HCT116 (cell line): ENCODE measurements at regions not wholly inside any gene's neighbourhood (a gene's known extent, or its start where the extent isn't known, plus 50 kb on each side); places are given as distances from the start of the nearest gene placed in this dataset.

Experiments
- ATAC-seq: fragments of 200-7000 bp; cut with Tn5 transposase; 2 replicates; pipeline ENCODE4 v1.9.1; 2020; ENCODE audit warnings: mild to moderate bottlenecking, moderate library complexity
- BruUV-seq: library from RNA; stranded (reverse); fragments of 400-500 nt; replicated peaks from 2 replicates; lab custom pipeline; 2021; lab: Mats Ljungman, UMichigan
- CTCF ChIA-PET: fragments of 300-600 bp; sonication (Branson Sonifier 250); formaldehyde crosslinking; loops from one replicate; lab custom pipeline; 2021; ENCODE audit warnings: antibody characterized with exemption; lab: Charles Lee
- POLR2A ChIA-PET: fragments of 300-600, 350-600 bp; sonication (Branson Sonifier 250); formaldehyde crosslinking; loops from one replicate; lab custom pipeline; 2021; ENCODE audit warnings: antibody characterized with exemption; lab: Charles Lee
- RAD21 ChIA-PET, 2 experiments: fragments of 300-600 bp; sonication (Branson Sonifier 250); formaldehyde crosslinking; loops; one replicate each; lab custom pipeline; 2023; ENCODE audit warnings: low total read pairs in 2 of 2; ENCODE audit not compliant: uncharacterized antibody in 2 of 2, unreplicated experiment in 2 of 2, low non-redundant PET in 1 of 2; lab: Charles Lee
- DNase-seq: peaks from one replicate; pipeline ENCODE4 v3.0.0-alpha.2; 2010; ENCODE audit warnings: low read depth, low spot score
- H2AFZ ChIP-seq: fragments of 200-600 bp; shearing (Covaris generic), sonication (generic); 2 replicates; pipeline ENCODE4 v1.6.1; 2017; ENCODE audit warnings: low read depth, mixed run types, mixed read lengths, antibody characterized with exemption, low read length; ENCODE audit not compliant: poor library complexity, severe bottlenecking
- H3K27ac ChIP-seq: 2 replicates; pipeline ENCODE4 v1.5.1; 2012; ENCODE audit warnings: low read depth, low read length
- H3K27me3 ChIP-seq: fragments of 200-600 bp; sonication (generic); 2 replicates; pipeline ENCODE4 v1.6.1; 2016; ENCODE audit warnings: mixed run types, low read length, mixed read lengths; ENCODE audit not compliant: insufficient read depth
- H3K36me3 ChIP-seq, 2 experiments: fragments of 200-500 bp in 1 of 2; fragments of 200-600 bp in 1 of 2; sonication (Bioruptor generic) in 1 of 2; sonication (generic) in 1 of 2; 2 replicates each; pipeline versions ENCODE4 v1.5.1 to v1.6.1; 2014 to 2016; ENCODE audit warnings: low read length in 2 of 2, inconsistent platforms in 1 of 2, mixed read lengths in 1 of 2, mixed run types in 1 of 2; ENCODE audit not compliant: insufficient read depth in 2 of 2, control insufficient read depth in 1 of 2
- H3K4me1 ChIP-seq, 2 experiments: fragments of 200-600 bp in 1 of 2; sonication (generic) in 1 of 2; 2 replicates each; pipeline versions ENCODE4 v1.5.1 to v1.6.1; 2012 to 2017; ENCODE audit warnings: low read length in 2 of 2, inconsistent platforms in 1 of 2, mild to moderate bottlenecking in 1 of 2, mixed read lengths in 1 of 2, mixed run types in 1 of 2, moderate library complexity in 1 of 2; ENCODE audit not compliant: insufficient read depth in 2 of 2, control insufficient read depth in 1 of 2
- H3K4me2 ChIP-seq: fragments of 200-600 bp; sonication (generic); 2 replicates; pipeline ENCODE4 v1.6.1; 2017; ENCODE audit warnings: mixed run types, low read length, mixed read lengths
- H3K4me3 ChIP-seq, 2 experiments: fragments of 200-600 bp in 1 of 2; sonication (generic) in 1 of 2; replicated peaks in 1 of 2; 2 replicates each; pipeline ENCODE4 v1.5.1; 2011 to 2016; ENCODE audit warnings: low read length in 2 of 2, control low read depth in 1 of 2, low read depth in 1 of 2, mild to moderate bottlenecking in 1 of 2, mixed read lengths in 1 of 2, mixed run types in 1 of 2
- H3K79me2 ChIP-seq: fragments of 200-600 bp; sonication (generic); 2 replicates; pipeline ENCODE4 v1.6.1; 2017; ENCODE audit warnings: mild to moderate bottlenecking, mixed run types, low read length, moderate library complexity, mixed read lengths; ENCODE audit not compliant: insufficient read depth
- H3K9ac ChIP-seq: fragments of 200-600 bp; sonication (generic); 2 replicates; pipeline ENCODE4 v1.6.1; 2016; ENCODE audit warnings: low read length, mixed read lengths
- H3K9me2 ChIP-seq: fragments of 200-600 bp; sonication (generic), shearing (Covaris generic); 2 replicates; pipeline ENCODE4 v1.6.1; 2017; ENCODE audit warnings: mixed run types, mild to moderate bottlenecking, moderate library complexity; ENCODE audit not compliant: insufficient read depth
- H3K9me3 ChIP-seq, 2 experiments: fragments of 200-500 bp in 1 of 2; fragments of 200-600 bp in 1 of 2; sonication (Bioruptor generic) in 1 of 2; sonication (generic) in 1 of 2; 2 replicates each; pipeline ENCODE4 v1.6.1; 2014 to 2017; ENCODE audit warnings: low read length in 2 of 2, mixed read lengths in 2 of 2, inconsistent platforms in 1 of 2, low read depth in 1 of 2, mild to moderate bottlenecking in 1 of 2, mixed run types in 1 of 2, moderate library complexity in 1 of 2; ENCODE audit not compliant: control insufficient read depth in 1 of 2, insufficient read depth in 1 of 2
- H4K20me1 ChIP-seq: fragments of 200-600 bp; sonication (generic), shearing (Covaris generic); 2 replicates; pipeline ENCODE4 v1.6.1; 2017; ENCODE audit warnings: mixed run types, mild to moderate bottlenecking, moderate library complexity; ENCODE audit not compliant: insufficient read depth
- CEBPB ChIP-seq: IDR thresholded peaks from 2 replicates; pipeline ENCODE4 v1.6.1; 2012; ENCODE audit warnings: low read depth
- MAX ChIP-seq: IDR thresholded peaks from 2 replicates; pipeline ENCODE4 v1.6.1; 2012
- REST ChIP-seq: IDR thresholded peaks from 2 replicates; pipeline ENCODE4 v1.6.1; 2012; ENCODE audit warnings: low read depth
- YY1 ChIP-seq: IDR thresholded peaks from 2 replicates; pipeline ENCODE4 v1.6.1; 2011; ENCODE audit warnings: low read length, low read depth, moderate library complexity, mild to moderate bottlenecking; ENCODE audit not compliant: insufficient replicate concordance; ENCODE audit errors: extremely low read depth
- intact Hi-C: fragments of 100-400 bp; cut with micrococcal nuclease; formaldehyde crosslinking; loops from 2 replicates; pipeline ENCODE4 v1.10.0; 2022

- TF ChIP-seq MAX (no peak), CEBPB (no peak)
Measured at GRCh38 chr2:139155991-139156390, 375.8 kb upstream of the NXPH2 start (continued).

- DNase-seq: peak; percentile 3
- intact Hi-C loops: no loop called here
- RAD21 ChIA-PET: no interaction called here
Measured at GRCh38 chr2:139142252-139142880, 362.2 kb upstream of the NXPH2 start.

More at GRCh38 chr2:139142252-139142880, 362.2 kb upstream of the NXPH2 start:
- CTCF ChIA-PET: no interaction called here
- H4K20me1 ChIP-seq: no peaks in the 10 kb centered on the region
- H3K27ac ChIP-seq: no peak overlapping the region
- no peaks in the 10 kb centered on the region for H3K36me3 ChIP-seq
- no peaks in the 10 kb centered on the region for H3K27me3 ChIP-seq
- no peak overlapping the region for H3K4me2 ChIP-seq
- H3K79me2 ChIP-seq: no peaks in the 10 kb centered on the region
- H3K9me3 ChIP-seq: no peaks in the 10 kb centered on the region
- no peak for TF ChIP-seq YY1
- peak; percentile 85 for TF ChIP-seq REST
- H2AFZ ChIP-seq: no peak overlapping the region
- POLR2A ChIA-PET: no interaction called here
- no TSS peak for BruUV-seq
- ATAC-seq: no peak
- no peaks in the 10 kb centered on the region for H3K4me1 ChIP-seq
- H3K9ac ChIP-seq: no peak overlapping the region
- H3K4me3 ChIP-seq: no peak overlapping the region
- no peaks in the 10 kb centered on the region for H3K9me2 ChIP-seq
